Nephron progenitor cell (in vitro differentiated cells): ENCODE measurements at regions not wholly inside any gene's neighbourhood (a gene's known extent, or its start where the extent isn't known, plus 50 kb on each side); places are given as distances from the start of the nearest gene placed in this dataset.

Experiments
- DNase-seq: peaks from one replicate; pipeline ENCODE4 v3.0.0; 2021
- H3K27ac Mint-ChIP-seq: 2 replicates; pipeline ENCODE4 v1.8.0; 2021; ENCODE audit warnings: mild to moderate bottlenecking, moderate library complexity, mixed read lengths
- H3K27me3 Mint-ChIP-seq: 2 replicates; pipeline ENCODE4 v1.8.0; 2021; ENCODE audit warnings: mild to moderate bottlenecking, low read depth, mixed read lengths; ENCODE audit not compliant: poor library complexity
- H3K36me3 Mint-ChIP-seq: 2 replicates; pipeline ENCODE4 v1.8.0; 2021; ENCODE audit warnings: low read depth, mixed read lengths
- H3K4me1 Mint-ChIP-seq: 2 replicates; pipeline ENCODE4 v1.8.0; 2021; ENCODE audit warnings: mixed read lengths
- H3K4me3 Mint-ChIP-seq: 2 replicates; pipeline ENCODE4 v1.8.0; 2021; ENCODE audit warnings: mild to moderate bottlenecking, moderate library complexity, mixed read lengths
- H3K9me3 Mint-ChIP-seq: 2 replicates; pipeline ENCODE4 v1.8.0; 2021; ENCODE audit warnings: mild to moderate bottlenecking, moderate library complexity, mixed read lengths
- CTCF ChIP-seq: fragments of 200-600 bp; sonication (generic); IDR thresholded peaks from 2 replicates; pipeline ENCODE4 v1.5.0; 2021; ENCODE audit warnings: antibody characterized with exemption

- DNase-seq, result no peak
- peak overlapping the region; percentile 49 for H3K27ac Mint-ChIP-seq
- H3K4me3 Mint-ChIP-seq, result peak overlapping the region; percentile 2
- H3K27me3 Mint-ChIP-seq, result peaks cover 3% of the 10 kb centered on the region
- H3K9me3 Mint-ChIP-seq, result peaks cover 12% of the 10 kb centered on the region
- peaks cover 96% of the 10 kb centered on the region for H3K4me1 Mint-ChIP-seq
- no peak for TF ChIP-seq CTCF
- H3K36me3 Mint-ChIP-seq, result peaks cover 2% of the 10 kb centered on the region
Observed at GRCh38 chr9:81393985-81394811, 295.1 kb downstream of the TLE1 start.

- Mint-ChIP-seq H3K27ac (no peak overlapping the region), H3K4me1 (peaks cover 96% of the 10 kb centered on the region), H3K27me3 (peaks cover 3% of the 10 kb centered on the region), H3K4me3 (no peak overlapping the region), H3K36me3 (no peaks in the 10 kb centered on the region), H3K9me3 (peaks cover 11% of the 10 kb centered on the region)
- DNase-seq, result no peak
- no peak for TF ChIP-seq CTCF
Observed at GRCh38 chr9:81391457-81391825, 297.9 kb downstream of the TLE1 start.

- DNase-seq, result no peak
- H3K4me3 Mint-ChIP-seq, result no peak overlapping the region
- no peaks in the 10 kb centered on the region for H3K36me3 Mint-ChIP-seq
- peak overlapping the region; percentile 69 for H3K27ac Mint-ChIP-seq
- peaks cover 11% of the 10 kb centered on the region for H3K9me3 Mint-ChIP-seq
- no peak for TF ChIP-seq CTCF
- H3K4me1 Mint-ChIP-seq, result peaks cover 96% of the 10 kb centered on the region
- H3K27me3 Mint-ChIP-seq, result peaks cover 3% of the 10 kb centered on the region
Observed at GRCh38 chr9:81390792-81391456, 298.4 kb downstream of the TLE1 start.

GRCh38 chr9:81389569-81389993 lies 299.8 kb downstream of the TLE1 start:
- Mint-ChIP-seq H3K27me3 (peaks cover 3% of the 10 kb centered on the region), H3K4me1 (peaks cover 90% of the 10 kb centered on the region), H3K36me3 (no peaks in the 10 kb centered on the region), H3K27ac (peak overlapping the region; percentile 20), H3K4me3 (no peak overlapping the region), H3K9me3 (peaks cover 11% of the 10 kb centered on the region)
- TF ChIP-seq CTCF, result no peak
- no peak for DNase-seq

GRCh38 chr9:81388831-81389230 lies 300.5 kb downstream of the TLE1 start:
- Mint-ChIP-seq H3K27ac (peak overlapping the region; percentile 20), H3K4me3 (no peak overlapping the region), H3K27me3 (peaks cover 3% of the 10 kb centered on the region), H3K36me3 (no peaks in the 10 kb centered on the region), H3K9me3 (peaks cover 11% of the 10 kb centered on the region), H3K4me1 (peaks cover 85% of the 10 kb centered on the region)
- DNase-seq, result no peak
- TF ChIP-seq CTCF, result no peak
